Endothelial cell of umbilical vein (primary cell): ENCODE measurements at regions not wholly inside any gene's neighbourhood (a gene's known extent, or its start where the extent isn't known, plus 50 kb on each side); places are given as distances from the start of the nearest gene placed in this dataset.

ENCODE experiments used
- MYC ChIP-seq: IDR thresholded peaks from one replicate; pipeline ENCODE4 v1.6.1; 2011; ENCODE audit warnings: mild to moderate bottlenecking, low read depth, low read length
- POLR2A ChIP-seq: IDR thresholded peaks from 2 replicates; pipeline ENCODE4 v1.6.1; 2012; ENCODE audit warnings: low read depth, mild to moderate bottlenecking, control low read depth, low read length
- POLR2AphosphoS5 ChIP-seq: IDR thresholded peaks from 2 replicates; pipeline ENCODE4 v1.6.1; 2012; ENCODE audit warnings: low read depth, mild to moderate bottlenecking, control low read depth, low read length, moderate library complexity; ENCODE audit not compliant: insufficient read depth
- TF ChIP-seq, protein P1 (sequence below), 2 donors: IDR thresholded peaks; 1 replicate in 1 of 2; 2 replicates in 1 of 2; pipeline ENCODE4 v1.5.1; 2011; ENCODE audit warnings: low read length in 2 of 2, mild to moderate bottlenecking in 2 of 2, moderate library complexity in 2 of 2, control low read depth in 1 of 2, inconsistent platforms in 1 of 2, low read depth in 1 of 2; ENCODE audit not compliant: insufficient read depth in 1 of 2; ENCODE audit errors: extremely low read depth in 1 of 2
- TF ChIP-seq, protein P2 (sequence below): IDR thresholded peaks from 2 replicates; pipeline ENCODE4 v1.6.1; 2011; ENCODE audit not compliant: insufficient read depth, insufficient read length

- TF ChIP-seq, protein P1, sequence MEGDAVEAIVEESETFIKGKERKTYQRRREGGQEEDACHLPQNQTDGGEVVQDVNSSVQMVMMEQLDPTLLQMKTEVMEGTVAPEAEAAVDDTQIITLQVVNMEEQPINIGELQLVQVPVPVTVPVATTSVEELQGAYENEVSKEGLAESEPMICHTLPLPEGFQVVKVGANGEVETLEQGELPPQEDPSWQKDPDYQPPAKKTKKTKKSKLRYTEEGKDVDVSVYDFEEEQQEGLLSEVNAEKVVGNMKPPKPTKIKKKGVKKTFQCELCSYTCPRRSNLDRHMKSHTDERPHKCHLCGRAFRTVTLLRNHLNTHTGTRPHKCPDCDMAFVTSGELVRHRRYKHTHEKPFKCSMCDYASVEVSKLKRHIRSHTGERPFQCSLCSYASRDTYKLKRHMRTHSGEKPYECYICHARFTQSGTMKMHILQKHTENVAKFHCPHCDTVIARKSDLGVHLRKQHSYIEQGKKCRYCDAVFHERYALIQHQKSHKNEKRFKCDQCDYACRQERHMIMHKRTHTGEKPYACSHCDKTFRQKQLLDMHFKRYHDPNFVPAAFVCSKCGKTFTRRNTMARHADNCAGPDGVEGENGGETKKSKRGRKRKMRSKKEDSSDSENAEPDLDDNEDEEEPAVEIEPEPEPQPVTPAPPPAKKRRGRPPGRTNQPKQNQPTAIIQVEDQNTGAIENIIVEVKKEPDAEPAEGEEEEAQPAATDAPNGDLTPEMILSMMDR (IDR thresholded peaks at IDR 0.05; ENCODE audit: extremely low read depth in 1 of 2, insufficient read depth in 1 of 2, low read depth in 1 of 2, low read length in 2 of 2), result no peak
- TF ChIP-seq, protein P2, sequence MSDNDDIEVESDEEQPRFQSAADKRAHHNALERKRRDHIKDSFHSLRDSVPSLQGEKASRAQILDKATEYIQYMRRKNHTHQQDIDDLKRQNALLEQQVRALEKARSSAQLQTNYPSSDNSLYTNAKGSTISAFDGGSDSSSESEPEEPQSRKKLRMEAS, result no peak
- no peak for TF ChIP-seq MYC
- no peak for TF ChIP-seq POLR2A
- no peak for TF ChIP-seq POLR2AphosphoS5
These were observed 516.8 kb downstream of the CFAP47 start for GRCh38 chrX:36436361-36436760.
